Renal pelvis (tissue), 1 donor: ENCODE measurements at regions not wholly inside any gene's neighbourhood (a gene's known extent, or its start where the extent isn't known, plus 50 kb on each side); places are given as distances from the start of the nearest gene placed in this dataset.
A peak's percentile ranks its signal among the peaks of the same experiment; 100 is the strongest.

Source experiments
- DNase-seq: peaks from one replicate; pipeline ENCODE4 v3.0.0-alpha.2; 2013

GRCh38 chr6:126607289-126607688, 267.4 kb downstream of the CENPW start:
- DNase-seq = no peak

- DNase-seq = no peak
Observed at GRCh38 chr6:126608681-126609080, 268.8 kb downstream of the CENPW start.

GRCh38 chr6:126614642-126615504, 275.0 kb downstream of the CENPW start:
- DNase-seq = no peak

GRCh38 chr6:126616866-126617265, 277.0 kb downstream of the CENPW start:
- no peak for DNase-seq

GRCh38 chr6:126618639-126619343, 278.9 kb downstream of the CENPW start:
- DNase-seq = no peak

GRCh38 chr6:126620719-126621118, 280.8 kb downstream of the CENPW start:
- no peak for DNase-seq

- peak; percentile 29 for DNase-seq
Observed at GRCh38 chr6:126625019-126625418, 285.1 kb downstream of the CENPW start.

- DNase-seq = no peak
Observed at GRCh38 chr6:126628125-126628524, 288.2 kb downstream of the CENPW start.

- peak; percentile 41 for DNase-seq
Observed at GRCh38 chr6:126631363-126631762, 291.4 kb downstream of the CENPW start.

- DNase-seq = no peak
Observed at GRCh38 chr6:126632271-126632670, 292.4 kb downstream of the CENPW start.

GRCh38 chr6:126633373-126633772, 293.5 kb downstream of the CENPW start:
- DNase-seq = no peak

GRCh38 chr6:126640356-126640755, 300.4 kb downstream of the CENPW start:
- no peak for DNase-seq

GRCh38 chr6:126640921-126641320, 301.0 kb downstream of the CENPW start:
- no peak for DNase-seq

- DNase-seq = no peak
Observed at GRCh38 chr6:126641641-126642040, 301.7 kb downstream of the CENPW start.

GRCh38 chr6:126643352-126643751, 303.4 kb downstream of the CENPW start:
- DNase-seq = no peak

- DNase-seq = no peak
Observed at GRCh38 chr6:126650931-126651330, 311.0 kb downstream of the CENPW start.

GRCh38 chr6:126657561-126658175, 317.8 kb downstream of the CENPW start:
- DNase-seq = peak; percentile 47

- DNase-seq = no peak
Observed at GRCh38 chr6:126660376-126660775, 320.5 kb downstream of the CENPW start.

GRCh38 chr6:126661646-126662045, 321.7 kb downstream of the CENPW start:
- DNase-seq = no peak

GRCh38 chr6:126662966-126663365, 323.1 kb downstream of the CENPW start:
- DNase-seq = no peak

GRCh38 chr6:126664271-126664670, 324.4 kb downstream of the CENPW start:
- DNase-seq = no peak

GRCh38 chr6:126665551-126665950, 325.6 kb downstream of the CENPW start:
- DNase-seq = no peak

GRCh38 chr6:126667071-126667470, 327.2 kb downstream of the CENPW start:
- no peak for DNase-seq
